Heart left ventricle (tissue), 16 donors: ENCODE measurements at regions not wholly inside any gene's neighbourhood (a gene's known extent, or its start where the extent isn't known, plus 50 kb on each side); places are given as distances from the start of the nearest gene placed in this dataset.

ENCODE experiments used
- ATAC-seq, 4 donors: fragments of 200-7000 bp; cut with Tn5 transposase; one replicate each; pipeline ENCODE4 v1.9.1; 2020 to 2022; ENCODE audit warnings: moderate library complexity in 4 of 4, mild to moderate bottlenecking in 3 of 4, moderate number of reproducible peaks in 1 of 4
- DNase-seq, 5 donors: peaks; one replicate each; pipeline ENCODE4 v3.0.0-alpha.2; 2020
- H3K27ac ChIP-seq, 12 donors: fragments of 200-600 bp; sonication (generic) in 4 of 12; one replicate each; pipeline versions ENCODE4 v1.5.0 to v1.8.0; 2016 to 2022; ENCODE audit warnings: mild to moderate bottlenecking in 2 of 12
- H3K27me3 ChIP-seq, 9 donors: fragments of 200-600 bp; sonication (generic) in 2 of 9; one replicate each; pipeline versions ENCODE4 v1.5.1 to v1.8.0; 2016 to 2022; ENCODE audit warnings: mild to moderate bottlenecking in 3 of 9
- H3K36me3 ChIP-seq, 9 donors: fragments of 200-600 bp; sonication (generic) in 2 of 9; one replicate each; pipeline versions ENCODE4 v1.5.0 to v1.8.0; 2018 to 2022; ENCODE audit warnings: mild to moderate bottlenecking in 2 of 9
- H3K4me1 ChIP-seq, 12 donors: fragments of 200-600 bp; sonication (generic) in 4 of 12; one replicate each; pipeline versions ENCODE4 v1.5.0 to v1.8.0; 2016 to 2022; ENCODE audit warnings: mild to moderate bottlenecking in 3 of 12
- H3K4me3 ChIP-seq, 12 donors: fragments of 200-600 bp; sonication (generic) in 4 of 12; one replicate each; pipeline versions ENCODE4 v1.5.0 to v1.8.0; 2017 to 2022; ENCODE audit warnings: mild to moderate bottlenecking in 9 of 12, moderate library complexity in 4 of 12
- H3K9me3 ChIP-seq, 12 donors: fragments of 200-600 bp; sonication (generic) in 4 of 12; one replicate each; pipeline versions ENCODE4 v1.5.0 to v1.8.0; 2016 to 2022; ENCODE audit warnings: mild to moderate bottlenecking in 1 of 12
- CTCF ChIP-seq, 12 donors: fragments of 200-600 bp; sonication (generic) in 4 of 12; IDR thresholded peaks; one replicate each; pipeline versions ENCODE4 v1.5.0 to v1.8.0; 2018 to 2022; ENCODE audit warnings: antibody characterized with exemption in 12 of 12, mild to moderate bottlenecking in 5 of 12
- POLR2A ChIP-seq, 2 donors: fragments of 450-650 bp; IDR thresholded peaks; one replicate each; pipeline ENCODE4 v1.6.1; 2017; ENCODE audit warnings: antibody characterized with exemption in 2 of 2, mild to moderate bottlenecking in 2 of 2, moderate library complexity in 2 of 2
- WGBS, 4 donors: extraction: QIAGEN DNeasy Blood & Tissue Kit in 2 of 4; methylation state at CpG; one replicate each; pipeline versions ENCODE4 v1.1.5 to v1.1.7; 2013 to 2018; 5-methylcytosine and 5-hydroxymethylcytosine counted together
- intact Hi-C, 10 donors: fragments of 100-400 bp; cut with DNase I; formaldehyde crosslinking; loops; one replicate each; pipeline versions ENCODE4 v1.11.1 to v1.14.2; 2022
- donor health status: ischemic (EF 13 %, LVEDD 7.1; RV severe dilation, severe dysfunction).
- donor health status: healthy with polysubstance abuse.
- donor health status: DM: no; HTN: yes; CAD: no.
- donor health status: DM: no; HTN: no; CAD: no.
- donor health status: ischemic (EF 25% LVEDD 6.9; RV normal size, moderate dysfunction).
- donor health status: ischemic (EF 25% LVEDD 5.7; RV mildly dilated, moderate dysfunction).
- donor health status: healthy.
- donor health status: DM: yes; HTN: yes; CAD: no.
- donor health status: ischemic (EF 35%, LVEDD 5.7; RV mildly dilated, moderate dysfunction).
- donor health status: nonischemic (EF 11% LVEDD 7.7; RV severe dilation, severe dysfunction).
- donor health status: DM: yes; HTN: yes; CAD: no.
- donor health status: PGD.
- donor health status: ischemic (EF 29% LVEDD 5.4; RV normal size, mild dysfunction).
- donor health status: nonischemic (EF 23%, LVEDD 6.1; RV moderate dilation, normal function).

- intact Hi-C loops, result no loop called here
- no peak for TF ChIP-seq CTCF (IDR thresholded peaks at IDR 0.05)
- no peak for TF ChIP-seq POLR2A (IDR thresholded peaks at IDR 0.05)
- no peaks in the 10 kb centered on the region for H3K36me3 ChIP-seq
- DNase-seq (no peak), ATAC-seq (no peak)
- peaks cover 0 to 13% (median 0%) of the 10 kb centered on the region in 12 donors for H3K9me3 ChIP-seq
- no peaks in the 10 kb centered on the region for H3K27me3 ChIP-seq
- no peak overlapping the region for H3K27ac ChIP-seq
- H3K4me3 ChIP-seq, result no peak overlapping the region
- H3K4me1 ChIP-seq, result no peaks in the 10 kb centered on the region
Measured at GRCh38 chr12:61896436-61896835, 363.8 kb upstream of the USP15 start.

GRCh38 chr12:61902403-61902802, 357.8 kb upstream of the USP15 start:
- DNase-seq (no peak), ATAC-seq (no peak)
- Histone ChIP-seq H3K4me1 (no peaks in the 10 kb centered on the region), H3K27ac (no peak overlapping the region), H3K36me3 (no peaks in the 10 kb centered on the region), H3K4me3 (no peak overlapping the region), H3K9me3 (peaks cover 0 to 17% (median 0%) of the 10 kb centered on the region in 12 donors), H3K27me3 (no peaks in the 10 kb centered on the region)
- intact Hi-C loops, result no loop called here
- TF ChIP-seq CTCF (IDR thresholded peaks at IDR 0.05), result no peak
- TF ChIP-seq POLR2A (IDR thresholded peaks at IDR 0.05), result no peak
- WGBS, 4 donors, result 83 to 85% (median 83%) methylated on average over 1 of the region's 1 CpG

- 28 to 45% (median 36%) methylated on average over 2 of the region's 2 CpGs for WGBS, 4 donors
- no peak for ATAC-seq
- H3K4me1 ChIP-seq, result no peaks in the 10 kb centered on the region
- H3K27ac ChIP-seq, result no peak overlapping the region
- H3K9me3 ChIP-seq, result peaks cover 0 to 4% (median 0%) of the 10 kb centered on the region in 12 donors
- no peaks in the 10 kb centered on the region for H3K36me3 ChIP-seq
- no peak overlapping the region for H3K4me3 ChIP-seq
- H3K27me3 ChIP-seq, result no peaks in the 10 kb centered on the region
- DNase-seq, result no peak
- TF ChIP-seq POLR2A (IDR thresholded peaks at IDR 0.05) (no peak), CTCF (IDR thresholded peaks at IDR 0.05) (no peak)
- intact Hi-C loops, result no loop called here
Measured at GRCh38 chr12:61911113-61911512, 349.1 kb upstream of the USP15 start.

- TF ChIP-seq CTCF (IDR thresholded peaks at IDR 0.05) (no peak), POLR2A (IDR thresholded peaks at IDR 0.05) (no peak)
- H3K27ac ChIP-seq, result no peak overlapping the region
- 76 to 85% (median 83%) methylated on average over 3 of the region's 3 CpGs for WGBS, 4 donors
- H3K4me3 ChIP-seq, result no peak overlapping the region
- ATAC-seq (peak in 1 of 4 donors; percentile 22), DNase-seq (no peak)
- H3K4me1 ChIP-seq, result no peaks in the 10 kb centered on the region
- no peaks in the 10 kb centered on the region for H3K27me3 ChIP-seq
- intact Hi-C loops, result no loop called here
- H3K9me3 ChIP-seq, result no peaks in the 10 kb centered on the region
- H3K36me3 ChIP-seq, result no peaks in the 10 kb centered on the region
Measured at GRCh38 chr12:61915420-61915819, 344.8 kb upstream of the USP15 start.
